GM12878 (cell line): ENCODE measurements at regions not wholly inside any gene's neighbourhood (a gene's known extent, or its start where the extent isn't known, plus 50 kb on each side); places are given as distances from the start of the nearest gene placed in this dataset.

Experiments
- CUX1 ChIP-seq: IDR thresholded peaks from 2 replicates; pipeline ENCODE4 v1.6.1; 2012; ENCODE audit warnings: improper control_type of control experiment, low read depth, low read length; ENCODE audit not compliant: insufficient replicate concordance
- MLLT1 ChIP-seq: fragments of 450-650 bp; IDR thresholded peaks from 2 replicates; pipeline ENCODE4 v1.6.1; 2016; ENCODE audit warnings: mild to moderate bottlenecking
- NFIC ChIP-seq: IDR thresholded peaks from 2 replicates; pipeline ENCODE4 v1.6.1; 2012; ENCODE audit warnings: low read depth, mild to moderate bottlenecking, inconsistent platforms, low read length, moderate library complexity
- PAX5 ChIP-seq: IDR thresholded peaks from 2 replicates; pipeline ENCODE4 v1.6.1; 2011; ENCODE audit warnings: low read depth, low read length, borderline replicate concordance
- PBX3 ChIP-seq: IDR thresholded peaks from 2 replicates; pipeline ENCODE4 v1.6.1; 2011; ENCODE audit warnings: mild to moderate bottlenecking, low read depth, low read length, moderate library complexity; ENCODE audit not compliant: insufficient replicate concordance
- POLR2AphosphoS2 ChIP-seq: IDR thresholded peaks from 2 replicates; pipeline ENCODE4 v1.6.1; 2011; ENCODE audit warnings: low read depth, mild to moderate bottlenecking, low read length, improper control_type of control experiment, moderate library complexity
- RELB ChIP-seq: fragments of 450-650 bp; IDR thresholded peaks from 2 replicates; pipeline ENCODE4 v1.6.1; 2017; ENCODE audit warnings: low read depth, mild to moderate bottlenecking, moderate library complexity

GRCh38 chr14:32012062-32012461, 65.0 kb upstream of the ARHGAP5 start (continued):
- TF ChIP-seq CUX1 (no peak), PAX5 (no peak), MLLT1 (no peak), NFIC (no peak), PBX3 (no peak), RELB (no peak), POLR2AphosphoS2 (no peak)
